ENCODE measurements at regions not wholly inside any gene's neighbourhood (a gene's known extent, or its start where the extent isn't known, plus 50 kb on each side); places are given as distances from the start of the nearest gene placed in this dataset.

DNA sequence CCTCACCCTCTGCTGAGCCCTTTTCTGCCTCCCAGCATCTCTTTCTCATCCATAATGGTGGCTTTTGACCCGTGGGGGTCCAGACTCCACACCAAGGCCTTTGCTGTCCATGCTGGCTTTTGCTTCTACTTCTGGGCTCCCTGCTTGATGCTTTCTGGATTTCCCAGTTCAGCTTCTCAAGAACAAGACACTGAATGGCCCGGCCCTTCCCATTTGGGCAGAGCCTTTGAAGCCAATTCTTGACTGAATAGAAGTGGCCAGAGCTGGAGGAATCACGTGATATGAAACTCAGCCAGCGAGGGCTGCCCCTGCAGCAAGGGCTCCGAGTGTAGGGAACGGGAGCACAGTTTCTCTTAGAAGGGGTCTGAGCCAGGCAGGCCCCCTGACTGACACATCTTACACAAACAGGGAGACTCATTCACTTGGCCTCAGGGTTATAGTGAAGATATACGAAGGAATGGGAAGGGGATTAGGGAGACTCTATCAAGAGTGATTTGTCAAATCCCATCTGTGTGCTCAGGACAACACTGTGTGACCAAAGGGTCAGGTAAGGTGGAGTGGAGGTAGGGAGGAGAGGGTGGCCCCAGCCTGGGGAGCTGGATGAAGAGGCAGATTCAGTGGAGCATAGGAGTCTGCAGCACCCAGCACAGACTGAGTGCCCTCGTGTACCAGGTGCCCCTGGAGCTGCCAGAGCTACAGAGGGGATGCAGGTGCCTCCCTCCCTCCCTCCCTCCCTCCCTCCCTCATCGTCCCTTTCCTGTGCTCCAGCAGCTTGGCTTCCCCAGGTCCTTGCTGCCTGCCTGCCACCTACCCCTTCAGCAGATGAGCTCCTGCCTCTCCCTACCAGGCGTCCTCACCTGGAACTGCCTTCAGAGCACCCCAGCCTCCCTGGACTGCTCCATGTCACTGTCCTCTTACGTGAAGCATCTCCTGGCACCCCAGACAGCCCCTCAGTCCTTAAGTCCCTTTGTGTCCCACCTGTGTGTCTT lies 106.0 kb downstream of the TRIM29 start:
- in situ Hi-C loops (cut with HindIII; ENCODE audit: low pct_ligation_motif_present, low sequenced_read_pairs) = no loop called here
- Histone ChIP-seq H3K27me3 (replicated peaks) (no peaks in the 10 kb centered on the region), H3K27ac (no peak overlapping the region), H3K36me3 (replicated peaks) (no peaks in the 10 kb centered on the region), H3K4me3 (ENCODE audit: low read depth, low read length) (no peak overlapping the region)
- TF ChIP-seq, protein P1, sequence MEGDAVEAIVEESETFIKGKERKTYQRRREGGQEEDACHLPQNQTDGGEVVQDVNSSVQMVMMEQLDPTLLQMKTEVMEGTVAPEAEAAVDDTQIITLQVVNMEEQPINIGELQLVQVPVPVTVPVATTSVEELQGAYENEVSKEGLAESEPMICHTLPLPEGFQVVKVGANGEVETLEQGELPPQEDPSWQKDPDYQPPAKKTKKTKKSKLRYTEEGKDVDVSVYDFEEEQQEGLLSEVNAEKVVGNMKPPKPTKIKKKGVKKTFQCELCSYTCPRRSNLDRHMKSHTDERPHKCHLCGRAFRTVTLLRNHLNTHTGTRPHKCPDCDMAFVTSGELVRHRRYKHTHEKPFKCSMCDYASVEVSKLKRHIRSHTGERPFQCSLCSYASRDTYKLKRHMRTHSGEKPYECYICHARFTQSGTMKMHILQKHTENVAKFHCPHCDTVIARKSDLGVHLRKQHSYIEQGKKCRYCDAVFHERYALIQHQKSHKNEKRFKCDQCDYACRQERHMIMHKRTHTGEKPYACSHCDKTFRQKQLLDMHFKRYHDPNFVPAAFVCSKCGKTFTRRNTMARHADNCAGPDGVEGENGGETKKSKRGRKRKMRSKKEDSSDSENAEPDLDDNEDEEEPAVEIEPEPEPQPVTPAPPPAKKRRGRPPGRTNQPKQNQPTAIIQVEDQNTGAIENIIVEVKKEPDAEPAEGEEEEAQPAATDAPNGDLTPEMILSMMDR (IDR thresholded peaks at IDR 0.05; ENCODE audit: low read depth, low read length, missing control alignments) = no peak
- no peak for DNase-seq

DNA sequence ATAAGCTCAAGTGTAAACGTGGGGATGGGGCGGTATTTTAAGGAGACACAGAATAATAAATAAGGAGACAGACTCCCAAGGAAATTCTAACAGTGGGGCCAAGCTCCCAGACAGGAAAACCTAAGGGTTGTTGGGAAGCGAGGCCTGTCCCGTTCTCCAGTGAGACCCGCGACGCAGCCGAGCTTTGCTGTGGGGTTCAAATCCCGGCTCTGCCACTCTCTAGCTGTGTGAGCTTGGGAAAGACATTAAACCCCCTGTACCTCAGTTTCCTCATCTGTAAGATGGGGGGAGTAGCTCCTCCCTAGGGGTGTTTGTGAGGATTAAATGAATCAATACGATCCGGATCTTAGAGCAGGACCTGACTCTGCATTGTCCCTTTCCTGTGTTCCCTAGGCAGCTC lies 106.8 kb downstream of the TRIM29 start:
- no peak for DNase-seq
- H3K27ac ChIP-seq = no peak overlapping the region
- H3K27me3 ChIP-seq (replicated peaks) = no peaks in the 10 kb centered on the region
- in situ Hi-C loops (cut with HindIII; ENCODE audit: low pct_ligation_motif_present, low sequenced_read_pairs) = no loop called here
- TF ChIP-seq, protein P1 (IDR thresholded peaks at IDR 0.05; ENCODE audit: low read depth, low read length, missing control alignments) = no peak
- no peaks in the 10 kb centered on the region for H3K36me3 ChIP-seq (replicated peaks)
- no peak overlapping the region for H3K4me3 ChIP-seq (ENCODE audit: low read depth, low read length)

DNA sequence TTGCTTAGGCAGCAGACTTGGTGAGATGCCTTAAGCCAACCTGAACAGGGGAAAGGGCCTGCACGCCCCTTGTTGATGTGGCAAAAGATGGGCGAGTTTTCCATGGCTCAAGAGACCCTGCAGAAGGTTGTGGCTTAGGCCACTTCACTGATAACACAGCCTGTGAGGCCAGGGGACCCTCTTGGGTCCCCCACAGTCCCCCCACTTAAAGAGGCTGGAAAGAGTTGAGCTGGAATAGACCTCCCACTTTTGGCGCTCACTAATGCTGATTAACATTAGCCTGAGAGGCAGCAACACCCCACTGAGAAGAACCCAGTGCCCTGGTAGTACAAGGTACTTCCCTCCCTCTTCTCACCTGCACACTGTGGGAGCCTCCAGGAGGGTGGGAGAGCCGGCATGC lies 107.5 kb downstream of the TRIM29 start:
- H3K27ac ChIP-seq = no peak overlapping the region
- DNase-seq = no peak
- H3K27me3 ChIP-seq (replicated peaks) = no peaks in the 10 kb centered on the region
- H3K4me3 ChIP-seq (ENCODE audit: low read depth, low read length) = no peak overlapping the region
- TF ChIP-seq, protein P1 (IDR thresholded peaks at IDR 0.05; ENCODE audit: low read depth, low read length, missing control alignments) = no peak
- H3K36me3 ChIP-seq (replicated peaks) = no peaks in the 10 kb centered on the region
- in situ Hi-C loops (cut with HindIII; ENCODE audit: low pct_ligation_motif_present, low sequenced_read_pairs) = no loop called here

DNA sequence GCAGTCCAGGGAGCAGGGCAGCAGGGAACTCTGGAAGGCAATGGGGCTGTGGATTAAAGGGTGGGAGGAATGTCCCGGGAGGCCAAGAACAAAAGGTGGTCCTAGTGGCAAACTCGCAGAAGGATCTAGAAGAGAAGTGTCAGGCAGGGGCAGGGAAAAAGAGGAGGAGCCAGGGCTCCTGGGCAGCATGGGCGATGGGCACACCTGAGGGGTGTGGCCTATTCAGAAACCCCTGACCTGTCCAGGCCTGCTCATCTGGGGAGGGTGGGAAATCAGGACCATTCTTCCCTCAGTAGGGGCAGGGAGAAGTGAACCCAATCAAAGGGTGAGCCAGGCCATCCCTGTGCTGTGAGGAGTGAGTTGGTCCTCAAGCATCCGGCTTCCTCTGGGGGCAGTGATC lies 108.6 kb downstream of the TRIM29 start:
- Histone ChIP-seq H3K27me3 (replicated peaks) (no peaks in the 10 kb centered on the region), H3K4me3 (ENCODE audit: low read depth, low read length) (no peak overlapping the region), H3K36me3 (replicated peaks) (no peaks in the 10 kb centered on the region), H3K27ac (no peak overlapping the region)
- in situ Hi-C loops (cut with HindIII; ENCODE audit: low pct_ligation_motif_present, low sequenced_read_pairs) = no loop called here
- TF ChIP-seq, protein P1 (IDR thresholded peaks at IDR 0.05; ENCODE audit: low read depth, low read length, missing control alignments) = no peak
- no peak for DNase-seq

DNA sequence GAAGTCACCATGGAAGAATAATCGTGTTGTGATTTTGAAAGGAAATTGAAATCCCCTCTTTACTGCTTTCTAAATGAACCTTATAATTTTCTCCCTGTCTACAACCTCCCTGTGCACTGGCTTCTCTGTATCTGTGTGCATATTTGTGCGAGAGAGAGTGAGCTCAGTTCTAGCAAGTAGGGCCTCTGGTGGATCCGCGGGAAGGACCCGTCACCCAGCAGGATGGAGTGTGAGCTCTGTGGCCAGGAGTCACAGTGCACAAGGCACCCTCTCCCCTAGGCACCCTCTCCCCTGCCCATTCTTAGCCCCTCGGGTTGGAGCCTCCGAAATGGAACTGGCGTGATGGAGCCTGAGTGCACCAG lies 109.0 kb downstream of the TRIM29 start:
- Histone ChIP-seq H3K36me3 (replicated peaks) (no peaks in the 10 kb centered on the region), H3K4me3 (ENCODE audit: low read depth, low read length) (no peak overlapping the region), H3K27ac (no peak overlapping the region), H3K27me3 (replicated peaks) (no peaks in the 10 kb centered on the region)
- TF ChIP-seq, protein P1 (IDR thresholded peaks at IDR 0.05; ENCODE audit: low read depth, low read length, missing control alignments) = no peak
- no peak for DNase-seq
- in situ Hi-C loops (cut with HindIII; ENCODE audit: low pct_ligation_motif_present, low sequenced_read_pairs) = no loop called here

Measured in brain microvascular endothelial cell (primary cell).